ENCODE measurements at regions not wholly inside any gene's neighbourhood (a gene's known extent, or its start where the extent isn't known, plus 50 kb on each side); places are given as distances from the start of the nearest gene placed in this dataset.

DNA sequence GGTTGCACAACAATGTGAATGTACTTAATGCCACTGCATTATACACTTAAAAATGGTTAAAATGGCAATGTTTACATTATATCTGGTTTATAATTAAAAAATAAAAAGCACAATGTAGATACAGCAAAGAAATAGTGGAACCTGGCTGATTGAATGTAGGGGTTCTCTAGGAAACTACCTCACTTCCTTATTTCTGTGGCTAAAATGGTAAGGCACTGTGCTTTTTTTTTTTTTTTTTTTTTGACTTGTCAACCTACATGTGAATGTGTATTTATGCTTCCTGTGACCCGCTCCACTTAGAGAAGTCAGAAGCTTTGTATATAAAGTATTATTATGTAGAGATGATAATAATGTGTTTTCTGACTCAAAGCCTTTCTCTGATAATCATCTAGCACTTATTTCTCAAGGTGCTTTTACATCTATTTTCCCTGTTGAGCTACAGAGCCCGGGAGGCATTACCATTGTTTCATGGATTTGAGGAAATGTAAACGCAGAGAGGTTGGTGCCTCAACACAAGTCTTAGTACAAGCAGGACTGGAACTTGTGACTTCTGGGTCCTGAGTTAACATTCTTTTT lies 55.0 kb downstream of the SOX4 start:
- no peaks in the 10 kb centered on the region for H3K36me3 ChIP-seq (ENCODE audit: control insufficient read depth, insufficient read depth, low read length)
- no peaks in the 10 kb centered on the region for H3K27me3 ChIP-seq (ENCODE audit: control insufficient read depth, insufficient read depth, low read length)
- H3K4me3 ChIP-seq (ENCODE audit: low read length), result no peak overlapping the region
- no CpG with 5 or more reads among the region's 3 CpGs for WGBS (ENCODE audit: insufficient coverage, insufficient read length)
- no peaks in the 10 kb centered on the region for H3K4me1 ChIP-seq (ENCODE audit: control insufficient read depth, insufficient read depth, low read length)
- H3K27ac ChIP-seq (ENCODE audit: low read length), result no peak overlapping the region
- DNase-seq (ENCODE audit: low read depth, low spot score), result no peak
- H3K9me3 ChIP-seq (ENCODE audit: control insufficient read depth, insufficient read depth, low read length), result no peaks in the 10 kb centered on the region

DNA sequence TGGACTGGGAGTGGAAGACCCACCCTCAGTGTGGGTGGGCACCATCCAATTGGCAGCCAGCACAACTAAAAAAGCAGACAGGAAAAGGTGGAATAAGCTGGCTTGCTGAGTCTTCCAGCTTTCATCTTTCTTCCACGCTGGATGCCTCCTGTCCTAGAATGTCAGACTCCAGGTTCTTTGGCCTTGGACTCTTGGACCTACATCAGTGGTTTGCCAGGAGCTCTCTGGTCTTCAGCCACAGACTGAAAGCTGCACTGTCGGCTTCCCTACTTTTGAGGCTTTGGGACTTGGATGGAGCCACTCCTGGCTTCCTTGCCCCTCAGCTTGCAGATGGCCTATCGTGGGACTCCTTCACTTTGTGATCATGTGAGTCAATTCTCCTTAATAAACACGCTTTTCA lies 59.8 kb downstream of the SOX4 start:
- H3K27ac ChIP-seq (ENCODE audit: low read length), result no peak overlapping the region
- no peaks in the 10 kb centered on the region for H3K27me3 ChIP-seq (ENCODE audit: control insufficient read depth, insufficient read depth, low read length)
- H3K4me3 ChIP-seq (ENCODE audit: low read length), result no peak overlapping the region
- no CpG with 5 or more reads among the region's 4 CpGs for WGBS (ENCODE audit: insufficient coverage, insufficient read length)
- H3K36me3 ChIP-seq (ENCODE audit: control insufficient read depth, insufficient read depth, low read length), result no peaks in the 10 kb centered on the region
- no peaks in the 10 kb centered on the region for H3K4me1 ChIP-seq (ENCODE audit: control insufficient read depth, insufficient read depth, low read length)
- H3K9me3 ChIP-seq (ENCODE audit: control insufficient read depth, insufficient read depth, low read length), result no peaks in the 10 kb centered on the region
- DNase-seq (ENCODE audit: low read depth, low spot score), result no peak

DNA sequence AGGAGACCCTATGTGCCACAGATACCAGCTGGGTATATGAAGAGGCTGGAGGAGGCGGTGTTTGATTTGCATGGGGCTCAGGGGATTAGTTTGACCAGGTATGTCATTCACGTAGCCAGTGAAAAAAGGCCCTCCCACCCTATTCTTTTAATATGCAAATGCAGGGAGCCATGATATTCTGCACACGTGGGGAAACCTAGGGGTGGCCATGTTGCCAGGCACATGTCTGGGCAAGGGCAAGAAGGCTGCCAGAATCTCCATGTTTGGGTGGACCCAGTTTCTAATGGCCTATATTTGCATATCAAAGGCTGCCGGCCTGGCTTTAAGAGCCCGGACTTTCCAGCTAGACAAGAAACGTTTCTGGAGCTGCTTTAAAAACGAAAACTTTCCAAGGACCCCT lies 60.4 kb downstream of the SOX4 start:
- WGBS (ENCODE audit: insufficient coverage, insufficient read length), result no CpG with 5 or more reads among the region's 7 CpGs
- no peaks in the 10 kb centered on the region for H3K27me3 ChIP-seq (ENCODE audit: control insufficient read depth, insufficient read depth, low read length)
- peak; percentile 55 for DNase-seq (ENCODE audit: low read depth, low spot score)
- H3K9me3 ChIP-seq (ENCODE audit: control insufficient read depth, insufficient read depth, low read length), result no peaks in the 10 kb centered on the region
- H3K4me1 ChIP-seq (ENCODE audit: control insufficient read depth, insufficient read depth, low read length), result no peaks in the 10 kb centered on the region
- H3K27ac ChIP-seq (ENCODE audit: low read length), result no peak overlapping the region
- H3K36me3 ChIP-seq (ENCODE audit: control insufficient read depth, insufficient read depth, low read length), result no peaks in the 10 kb centered on the region
- no peak overlapping the region for H3K4me3 ChIP-seq (ENCODE audit: low read length)

DNA sequence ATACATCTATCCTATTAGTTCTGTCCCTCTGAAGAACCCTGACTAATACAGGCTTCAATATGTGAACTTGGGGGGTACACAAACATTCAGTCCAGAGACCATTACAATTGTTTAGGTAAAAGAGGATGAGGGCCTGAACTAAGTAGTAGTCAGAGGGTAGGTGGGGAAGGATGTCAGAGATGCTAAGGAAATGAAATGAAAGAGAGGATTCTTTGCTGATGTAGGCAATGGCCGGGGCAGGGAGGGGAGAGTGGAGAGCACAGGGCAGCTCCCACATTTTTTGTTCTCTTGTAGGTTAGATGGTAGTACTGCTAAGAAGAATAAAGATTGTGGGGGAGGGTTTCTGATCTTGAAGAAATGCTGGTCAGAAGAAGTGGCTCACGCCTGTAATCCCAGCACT lies 60.8 kb downstream of the SOX4 start:
- Histone ChIP-seq H3K4me1 (ENCODE audit: control insufficient read depth, insufficient read depth, low read length) (no peaks in the 10 kb centered on the region), H3K4me3 (ENCODE audit: low read length) (no peak overlapping the region), H3K27ac (ENCODE audit: low read length) (no peak overlapping the region), H3K27me3 (ENCODE audit: control insufficient read depth, insufficient read depth, low read length) (no peaks in the 10 kb centered on the region), H3K36me3 (ENCODE audit: control insufficient read depth, insufficient read depth, low read length) (no peaks in the 10 kb centered on the region), H3K9me3 (ENCODE audit: control insufficient read depth, insufficient read depth, low read length) (no peaks in the 10 kb centered on the region)
- WGBS (ENCODE audit: insufficient coverage, insufficient read length), result no CpG with 5 or more reads among the region's 2 CpGs
- DNase-seq (ENCODE audit: low read depth, low spot score), result no peak

DNA sequence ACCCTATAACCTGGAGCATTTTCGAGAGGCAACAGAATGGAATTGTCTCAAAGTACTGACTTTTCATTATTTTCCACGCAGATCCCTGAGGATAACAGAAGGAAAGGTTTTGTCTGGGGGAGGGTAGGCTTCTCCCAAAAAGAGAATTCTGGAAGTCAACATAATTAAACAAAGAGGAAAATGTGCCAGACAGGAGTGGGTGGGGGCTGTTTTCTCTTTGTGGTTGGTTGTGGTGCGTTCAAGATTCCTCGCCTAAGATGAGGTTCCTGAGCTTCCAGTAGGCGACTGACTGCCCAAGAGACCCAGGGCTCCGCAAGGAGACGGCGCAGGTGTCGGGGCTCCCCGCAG lies 70.4 kb downstream of the SOX4 start:
- DNase-seq (ENCODE audit: low read depth, low spot score), result no peak
- Histone ChIP-seq H3K36me3 (ENCODE audit: control insufficient read depth, insufficient read depth, low read length) (no peaks in the 10 kb centered on the region), H3K27ac (ENCODE audit: low read length) (no peak overlapping the region), H3K27me3 (ENCODE audit: control insufficient read depth, insufficient read depth, low read length) (no peaks in the 10 kb centered on the region), H3K9me3 (ENCODE audit: control insufficient read depth, insufficient read depth, low read length) (no peaks in the 10 kb centered on the region), H3K4me1 (ENCODE audit: control insufficient read depth, insufficient read depth, low read length) (peaks cover 2% of the 10 kb centered on the region), H3K4me3 (ENCODE audit: low read length) (peak overlapping the region; percentile 98; the same call in 1 of the 2 replicates)
- WGBS (ENCODE audit: insufficient coverage, insufficient read length), result no CpG with 5 or more reads among the region's 10 CpGs

DNA sequence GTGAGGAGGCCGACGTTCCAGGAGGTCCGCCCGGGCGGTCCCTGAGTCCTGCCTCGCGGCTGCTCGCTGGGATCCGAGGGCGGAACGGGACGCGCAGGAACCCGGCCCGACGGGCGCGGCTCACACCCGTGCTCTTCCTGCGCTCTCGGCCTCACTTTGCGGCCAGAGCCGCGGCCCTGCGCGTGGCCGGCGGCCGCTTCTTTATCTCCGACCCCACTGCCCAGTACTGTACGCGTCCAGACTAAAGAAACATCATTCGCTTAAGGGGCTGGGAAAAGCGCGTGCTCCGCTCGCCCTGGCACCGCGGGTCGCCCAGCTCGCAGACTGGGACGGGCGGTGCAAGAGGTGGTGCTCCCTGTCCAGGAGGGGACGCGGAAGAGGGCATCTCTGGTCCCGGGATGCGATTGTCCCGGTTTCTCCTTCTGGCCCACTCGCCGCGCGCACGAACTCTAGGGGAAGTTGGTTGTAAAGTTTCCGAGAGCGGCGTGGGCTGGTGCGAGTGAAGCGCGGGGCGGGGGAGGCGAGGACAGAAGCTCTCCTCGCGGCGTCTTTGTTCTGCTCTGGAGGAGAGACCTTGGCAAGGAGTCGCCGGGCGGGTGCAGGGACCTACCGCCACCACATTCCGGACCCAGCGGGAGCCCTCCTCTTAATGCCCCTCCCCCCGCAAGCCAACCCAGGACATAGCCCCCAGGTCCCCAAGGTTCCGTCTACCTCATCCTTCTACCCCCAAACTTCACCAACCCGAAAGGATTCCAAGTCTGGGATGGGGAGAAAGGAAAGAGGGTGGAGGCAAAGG lies 71.0 kb downstream of the SOX4 start:
- Histone ChIP-seq H3K4me1 (ENCODE audit: control insufficient read depth, insufficient read depth, low read length) (peaks cover 2% of the 10 kb centered on the region), H3K27me3 (ENCODE audit: control insufficient read depth, insufficient read depth, low read length) (no peaks in the 10 kb centered on the region), H3K4me3 (ENCODE audit: low read length) (peak overlapping the region; percentile 98; the same call in 1 of the 2 replicates), H3K27ac (ENCODE audit: low read length) (no peak overlapping the region), H3K36me3 (ENCODE audit: control insufficient read depth, insufficient read depth, low read length) (no peaks in the 10 kb centered on the region), H3K9me3 (ENCODE audit: control insufficient read depth, insufficient read depth, low read length) (no peaks in the 10 kb centered on the region)
- no CpG with 5 or more reads among the region's 73 CpGs for WGBS (ENCODE audit: insufficient coverage, insufficient read length)
- DNase-seq (ENCODE audit: low read depth, low spot score), result peak; percentile 45

DNA sequence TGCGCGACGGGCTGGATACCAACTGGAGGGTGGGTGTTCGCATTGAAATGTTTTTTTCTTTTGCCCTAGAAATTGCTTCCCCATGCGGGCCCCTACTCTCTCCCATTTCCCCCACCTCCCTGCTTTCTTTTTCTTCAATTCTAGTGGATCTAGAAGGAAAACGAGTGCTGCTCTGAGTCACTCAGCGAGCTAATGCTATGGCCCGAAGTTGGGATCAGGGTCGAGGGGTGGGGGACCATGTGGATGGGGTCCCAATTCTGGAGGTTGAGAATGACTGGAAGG lies 71.5 kb downstream of the SOX4 start:
- no peak for DNase-seq (ENCODE audit: low read depth, low spot score)
- Histone ChIP-seq H3K27me3 (ENCODE audit: control insufficient read depth, insufficient read depth, low read length) (no peaks in the 10 kb centered on the region), H3K9me3 (ENCODE audit: control insufficient read depth, insufficient read depth, low read length) (no peaks in the 10 kb centered on the region), H3K4me3 (ENCODE audit: low read length) (peak overlapping the region; percentile 98; the same call in 1 of the 2 replicates), H3K36me3 (ENCODE audit: control insufficient read depth, insufficient read depth, low read length) (no peaks in the 10 kb centered on the region), H3K4me1 (ENCODE audit: control insufficient read depth, insufficient read depth, low read length) (peaks cover 2% of the 10 kb centered on the region), H3K27ac (ENCODE audit: low read length) (peak overlapping the region; percentile 1)
- no CpG with 5 or more reads among the region's 9 CpGs for WGBS (ENCODE audit: insufficient coverage, insufficient read length)

DNA sequence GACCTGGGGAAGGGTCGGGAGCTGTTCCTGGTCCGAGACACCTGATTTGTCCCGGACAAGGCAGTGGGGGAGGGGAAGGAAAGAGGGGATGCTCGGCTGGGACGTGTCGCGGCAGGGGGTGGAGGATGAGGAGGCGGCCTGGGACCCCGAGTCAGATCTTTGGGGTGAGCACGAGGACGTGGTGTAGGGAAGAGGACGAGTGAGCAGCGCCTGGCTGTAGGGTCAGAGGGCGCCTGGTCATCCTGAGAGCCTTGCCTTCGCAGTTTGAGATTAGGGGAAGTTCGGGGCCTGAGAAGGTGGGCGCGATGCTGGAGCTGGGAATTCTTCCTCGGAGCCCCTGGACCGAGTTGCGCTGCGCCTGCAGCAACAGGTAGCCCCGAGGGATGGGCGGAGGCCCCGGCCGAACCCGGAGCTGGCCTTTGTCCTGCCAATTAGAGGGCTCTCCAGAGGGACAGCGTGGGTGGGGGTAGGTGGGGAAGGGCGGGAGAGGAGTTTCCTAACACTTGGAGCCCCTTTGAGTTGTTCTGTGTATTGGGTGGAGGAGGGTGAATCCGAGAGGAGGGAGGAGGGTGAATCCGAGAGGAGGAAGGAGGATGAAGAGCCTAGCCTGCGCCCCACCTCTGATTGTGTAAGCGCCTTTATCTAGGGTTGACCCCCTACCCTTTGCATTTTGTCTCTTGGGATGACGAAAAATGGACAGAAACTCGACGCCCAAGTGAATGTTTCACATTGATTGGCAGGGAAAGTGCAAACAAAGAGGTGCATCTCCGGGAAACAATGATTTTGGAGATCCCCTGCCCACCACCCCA lies 72.0 kb downstream of the SOX4 start:
- H3K27ac ChIP-seq (ENCODE audit: low read length), result peak overlapping the region; percentile 1
- H3K4me3 ChIP-seq (ENCODE audit: low read length), result peak overlapping the region; percentile 98; the same call in 1 of the 2 replicates
- H3K4me1 ChIP-seq (ENCODE audit: control insufficient read depth, insufficient read depth, low read length), result peaks cover 2% of the 10 kb centered on the region
- no CpG with 5 or more reads among the region's 37 CpGs for WGBS (ENCODE audit: insufficient coverage, insufficient read length)
- H3K36me3 ChIP-seq (ENCODE audit: control insufficient read depth, insufficient read depth, low read length), result no peaks in the 10 kb centered on the region
- no peaks in the 10 kb centered on the region for H3K9me3 ChIP-seq (ENCODE audit: control insufficient read depth, insufficient read depth, low read length)
- peak; percentile 76 for DNase-seq (ENCODE audit: low read depth, low spot score)
- H3K27me3 ChIP-seq (ENCODE audit: control insufficient read depth, insufficient read depth, low read length), result no peaks in the 10 kb centered on the region

DNA sequence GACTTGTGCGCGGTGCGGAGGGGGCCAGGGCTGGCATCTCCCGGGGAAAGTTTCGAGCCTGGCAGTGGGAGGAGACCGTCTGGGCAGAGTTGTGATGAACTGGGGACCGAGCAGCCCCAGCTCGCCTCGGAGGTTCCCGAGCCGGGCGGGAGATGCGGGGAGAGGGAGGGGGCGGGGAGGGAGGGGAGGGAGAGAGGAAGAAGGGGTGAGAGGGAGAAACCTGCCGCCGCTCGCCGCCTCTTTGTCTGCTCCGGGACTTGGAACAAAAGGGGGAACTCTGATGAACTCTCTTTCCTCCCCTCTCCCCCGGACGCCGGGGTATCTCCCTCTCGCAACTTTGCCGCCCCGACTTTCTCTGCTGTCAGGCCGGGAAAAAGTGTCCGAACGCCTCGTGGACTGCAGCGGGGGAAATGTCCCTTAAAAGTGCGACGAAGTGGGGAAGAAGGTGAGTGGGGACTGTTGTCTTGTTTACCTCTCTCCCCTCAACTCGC lies 72.7 kb downstream of the SOX4 start:
- H3K27me3 ChIP-seq (ENCODE audit: control insufficient read depth, insufficient read depth, low read length), result no peaks in the 10 kb centered on the region
- no CpG with 5 or more reads among the region's 33 CpGs for WGBS (ENCODE audit: insufficient coverage, insufficient read length)
- H3K36me3 ChIP-seq (ENCODE audit: control insufficient read depth, insufficient read depth, low read length), result no peaks in the 10 kb centered on the region
- peak; percentile 39 for DNase-seq (ENCODE audit: low read depth, low spot score)
- peaks cover 2% of the 10 kb centered on the region for H3K4me1 ChIP-seq (ENCODE audit: control insufficient read depth, insufficient read depth, low read length)
- no peak overlapping the region for H3K27ac ChIP-seq (ENCODE audit: low read length)
- peak overlapping the region; percentile 98 for H3K4me3 ChIP-seq (ENCODE audit: low read length)
- no peaks in the 10 kb centered on the region for H3K9me3 ChIP-seq (ENCODE audit: control insufficient read depth, insufficient read depth, low read length)

DNA sequence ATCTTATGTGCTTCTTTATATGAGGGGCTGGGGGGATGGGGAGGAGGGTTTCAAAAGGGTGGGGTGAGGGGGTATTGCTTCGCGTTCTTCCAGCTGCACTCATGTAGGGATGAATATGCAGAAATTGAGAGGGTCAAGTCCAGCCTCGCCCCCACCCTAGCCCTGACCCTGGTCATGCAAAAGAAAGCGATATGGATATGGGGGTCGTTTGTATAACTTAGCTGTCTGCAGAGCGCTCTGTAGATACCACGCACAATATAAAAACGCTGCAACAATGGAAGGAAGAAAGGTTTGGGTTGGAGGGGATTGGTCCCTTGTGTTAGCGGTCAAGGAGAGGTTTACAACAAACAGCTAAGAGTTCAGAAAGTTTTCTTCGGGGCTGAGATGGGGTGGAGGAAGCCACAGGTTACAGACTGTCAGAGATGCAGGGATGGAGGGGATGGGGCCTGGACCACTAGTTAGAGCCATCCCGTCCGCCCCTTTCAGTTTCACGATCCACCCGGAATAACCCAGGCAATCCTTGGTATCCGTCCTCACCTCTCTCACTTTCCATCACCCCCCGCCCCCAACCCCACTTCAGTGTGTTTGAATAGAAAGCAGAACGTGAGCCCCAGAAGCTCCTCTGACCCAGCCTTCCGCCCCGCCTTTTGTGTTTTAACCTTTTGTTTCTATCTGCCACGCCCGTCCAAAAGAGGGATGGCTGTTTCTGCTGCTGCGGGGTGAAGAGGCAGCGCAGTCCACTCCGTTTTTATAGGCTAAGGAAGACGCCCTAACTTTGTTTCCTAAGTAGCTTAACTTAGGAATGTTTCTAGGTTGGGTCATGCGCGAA lies 73.5 kb downstream of the SOX4 start:
- H3K27me3 ChIP-seq (ENCODE audit: control insufficient read depth, insufficient read depth, low read length), result no peaks in the 10 kb centered on the region
- peak overlapping the region; percentile 98; the same call in 1 of the 2 replicates for H3K4me3 ChIP-seq (ENCODE audit: low read length)
- no peaks in the 10 kb centered on the region for H3K36me3 ChIP-seq (ENCODE audit: control insufficient read depth, insufficient read depth, low read length)
- no CpG with 5 or more reads among the region's 27 CpGs for WGBS (ENCODE audit: insufficient coverage, insufficient read length)
- no peak overlapping the region for H3K27ac ChIP-seq (ENCODE audit: low read length)
- no peaks in the 10 kb centered on the region for H3K9me3 ChIP-seq (ENCODE audit: control insufficient read depth, insufficient read depth, low read length)
- no peak for DNase-seq (ENCODE audit: low read depth, low spot score)
- H3K4me1 ChIP-seq (ENCODE audit: control insufficient read depth, insufficient read depth, low read length), result peaks cover 2% of the 10 kb centered on the region
